Neural cell (in vitro differentiated cells): ENCODE measurements at regions not wholly inside any gene's neighbourhood (a gene's known extent, or its start where the extent isn't known, plus 50 kb on each side); places are given as distances from the start of the nearest gene placed in this dataset.

ENCODE experiments used
- H2AFZ ChIP-seq: fragments of 200-600, 300-800 bp; sonication (generic), shearing (Covaris generic); 2 replicates; pipeline ENCODE4 v1.6.0; 2014; ENCODE audit warnings: low read depth, mild to moderate bottlenecking, antibody characterized with exemption, low read length, moderate library complexity
- H3F3A ChIP-seq: fragments of 200-600 bp; shearing (Covaris generic); 2 replicates; pipeline ENCODE4 v1.6.1; 2016; ENCODE audit warnings: mild to moderate bottlenecking, moderate library complexity, mixed read lengths, antibody characterized with exemption, low read length; ENCODE audit not compliant: insufficient read depth, poor library complexity, severe bottlenecking
- H3K27ac ChIP-seq: fragments of 200-600, 300-800 bp; sonication (generic), shearing (Covaris generic); 2 replicates; pipeline ENCODE4 v1.5.1; 2014; ENCODE audit warnings: mild to moderate bottlenecking, low read length, moderate library complexity
- H3K27me3 ChIP-seq: fragments of 300-800, 200-600 bp; sonication (generic), shearing (Covaris generic); 2 replicates; pipeline ENCODE4 v1.6.0; 2014; ENCODE audit warnings: mild to moderate bottlenecking, low read depth, low read length, moderate library complexity; ENCODE audit not compliant: insufficient read depth
- H3K36me3 ChIP-seq: fragments of 300-800, 200-600 bp; sonication (generic), shearing (Covaris generic); 2 replicates; pipeline ENCODE4 v1.5.1; 2014; ENCODE audit warnings: mild to moderate bottlenecking, antibody characterized with exemption, low read length, moderate library complexity; ENCODE audit not compliant: insufficient read depth
- H3K4me2 ChIP-seq: fragments of 300-800, 200-600 bp; sonication (generic), shearing (Covaris generic); 2 replicates; pipeline ENCODE4 v1.6.0; 2014; ENCODE audit warnings: mild to moderate bottlenecking, low read length
- H3K4me3 ChIP-seq: fragments of 300-800, 200-600 bp; sonication (generic), shearing (Covaris generic); 2 replicates; pipeline ENCODE4 v1.5.1; 2014; ENCODE audit warnings: mild to moderate bottlenecking, low read length, moderate library complexity
- H3K79me2 ChIP-seq: fragments of 200-600 bp; shearing (Covaris generic); replicated peaks from 2 replicates; pipeline ENCODE4 v1.6.0; 2014; ENCODE audit warnings: mild to moderate bottlenecking, low read length, moderate library complexity; ENCODE audit not compliant: insufficient read depth
- H3K9ac ChIP-seq: fragments of 300-800, 200-600 bp; sonication (generic), shearing (Covaris generic); 2 replicates; pipeline ENCODE4 v1.6.1; 2016; ENCODE audit warnings: mild to moderate bottlenecking, low read length, mixed read lengths
- H3K9me2 ChIP-seq: fragments of 200-600 bp; shearing (Covaris generic); 2 replicates; pipeline ENCODE4 v1.6.1; 2016; ENCODE audit warnings: mild to moderate bottlenecking, low read length, mixed read lengths; ENCODE audit not compliant: insufficient read depth
- H3K9me3 ChIP-seq: fragments of 200-600, 300-800 bp; sonication (generic), shearing (Covaris generic); 2 replicates; pipeline ENCODE4 v1.6.1; 2016; ENCODE audit warnings: mild to moderate bottlenecking, mixed run types, low read length, moderate library complexity, mixed read lengths
- H4K20me1 ChIP-seq: fragments of 200-600 bp; shearing (Covaris generic); 2 replicates; pipeline ENCODE4 v1.6.1; 2016; ENCODE audit warnings: mild to moderate bottlenecking, mixed run types; ENCODE audit not compliant: insufficient read depth
- EP300 ChIP-seq: fragments of 450-650 bp; conservative IDR thresholded peaks from 2 replicates; pipeline ENCODE4 v1.6.1; 2014; ENCODE audit warnings: antibody characterized with exemption, mild to moderate bottlenecking, moderate library complexity; ENCODE audit not compliant: poor library complexity, severe bottlenecking
- EZH2 ChIP-seq: fragments of 200-600, 300-800 bp; shearing (Covaris generic), sonication (generic); IDR thresholded peaks from 2 replicates; pipeline ENCODE4 v1.6.1; 2014; ENCODE audit warnings: antibody characterized with exemption, low read length, borderline replicate concordance, mild to moderate bottlenecking; ENCODE audit not compliant: insufficient read depth, poor library complexity, severe bottlenecking
- MXI1 ChIP-seq: fragments of 450-650 bp; conservative IDR thresholded peaks from 2 replicates; pipeline ENCODE4 v1.6.1; 2014; ENCODE audit warnings: antibody characterized with exemption, mild to moderate bottlenecking; ENCODE audit not compliant: poor library complexity, severe bottlenecking
- POLR2AphosphoS5 ChIP-seq: IDR thresholded peaks from 2 replicates; pipeline ENCODE4 v1.6.1; 2012
- RAD21 ChIP-seq: fragments of 450-650 bp; conservative IDR thresholded peaks from 2 replicates; pipeline ENCODE4 v1.6.1; 2014; ENCODE audit warnings: antibody characterized with exemption, mild to moderate bottlenecking, moderate library complexity
- SMC3 ChIP-seq: fragments of 450-650 bp; conservative IDR thresholded peaks from 2 replicates; pipeline ENCODE4 v1.6.1; 2014; ENCODE audit warnings: antibody characterized with exemption, mild to moderate bottlenecking, moderate library complexity; ENCODE audit not compliant: poor library complexity
- TAF1 ChIP-seq: IDR thresholded peaks from 2 replicates; pipeline ENCODE4 v1.6.1; 2012; ENCODE audit warnings: low read depth
- TF ChIP-seq, protein P1 (sequence below): fragments of 450-650 bp; IDR thresholded peaks from 2 replicates; pipeline ENCODE4 v1.5.1; 2014; ENCODE audit warnings: antibody characterized with exemption, mild to moderate bottlenecking, moderate library complexity; ENCODE audit not compliant: poor library complexity, severe bottlenecking
- TF ChIP-seq, protein P2 (sequence below): IDR thresholded peaks from 2 replicates; pipeline ENCODE4 v1.6.1; 2012; ENCODE audit warnings: borderline replicate concordance

- H2AFZ ChIP-seq = no peak overlapping the region
- H3K4me2 ChIP-seq = no peak overlapping the region
- no peak overlapping the region for H3K27ac ChIP-seq
- no peaks in the 10 kb centered on the region for H3K9me2 ChIP-seq
- H3K27me3 ChIP-seq = no peaks in the 10 kb centered on the region
- H4K20me1 ChIP-seq = no peaks in the 10 kb centered on the region
- H3K9ac ChIP-seq = no peak overlapping the region
- H3K9me3 ChIP-seq = no peaks in the 10 kb centered on the region
- H3K4me3 ChIP-seq = no peak overlapping the region
- no peak for TF ChIP-seq SMC3
- no peak for TF ChIP-seq POLR2AphosphoS5
- TF ChIP-seq, protein P1, sequence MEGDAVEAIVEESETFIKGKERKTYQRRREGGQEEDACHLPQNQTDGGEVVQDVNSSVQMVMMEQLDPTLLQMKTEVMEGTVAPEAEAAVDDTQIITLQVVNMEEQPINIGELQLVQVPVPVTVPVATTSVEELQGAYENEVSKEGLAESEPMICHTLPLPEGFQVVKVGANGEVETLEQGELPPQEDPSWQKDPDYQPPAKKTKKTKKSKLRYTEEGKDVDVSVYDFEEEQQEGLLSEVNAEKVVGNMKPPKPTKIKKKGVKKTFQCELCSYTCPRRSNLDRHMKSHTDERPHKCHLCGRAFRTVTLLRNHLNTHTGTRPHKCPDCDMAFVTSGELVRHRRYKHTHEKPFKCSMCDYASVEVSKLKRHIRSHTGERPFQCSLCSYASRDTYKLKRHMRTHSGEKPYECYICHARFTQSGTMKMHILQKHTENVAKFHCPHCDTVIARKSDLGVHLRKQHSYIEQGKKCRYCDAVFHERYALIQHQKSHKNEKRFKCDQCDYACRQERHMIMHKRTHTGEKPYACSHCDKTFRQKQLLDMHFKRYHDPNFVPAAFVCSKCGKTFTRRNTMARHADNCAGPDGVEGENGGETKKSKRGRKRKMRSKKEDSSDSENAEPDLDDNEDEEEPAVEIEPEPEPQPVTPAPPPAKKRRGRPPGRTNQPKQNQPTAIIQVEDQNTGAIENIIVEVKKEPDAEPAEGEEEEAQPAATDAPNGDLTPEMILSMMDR = no peak
- no peak for TF ChIP-seq TAF1
- no peaks in the 10 kb centered on the region for H3K36me3 ChIP-seq
- no peaks in the 10 kb centered on the region for H3F3A ChIP-seq
- H3K79me2 ChIP-seq = no peaks in the 10 kb centered on the region
These were observed 423.0 kb downstream of the BRD1 start for GRCh38 chr22:49404576-49405241.

GRCh38 chr22:49404020-49404419, 423.7 kb downstream of the BRD1 start:
- no peaks in the 10 kb centered on the region for H3K36me3 ChIP-seq
- H3F3A ChIP-seq = no peaks in the 10 kb centered on the region
- no peak overlapping the region for H3K27ac ChIP-seq
- no peaks in the 10 kb centered on the region for H3K27me3 ChIP-seq
- H3K79me2 ChIP-seq = no peaks in the 10 kb centered on the region
- TF ChIP-seq TAF1 (no peak), POLR2AphosphoS5 (no peak), EP300 (no peak), RAD21 (no peak), EZH2 (no peak), MXI1 (no peak), SMC3 (no peak)
- TF ChIP-seq, protein P2, sequence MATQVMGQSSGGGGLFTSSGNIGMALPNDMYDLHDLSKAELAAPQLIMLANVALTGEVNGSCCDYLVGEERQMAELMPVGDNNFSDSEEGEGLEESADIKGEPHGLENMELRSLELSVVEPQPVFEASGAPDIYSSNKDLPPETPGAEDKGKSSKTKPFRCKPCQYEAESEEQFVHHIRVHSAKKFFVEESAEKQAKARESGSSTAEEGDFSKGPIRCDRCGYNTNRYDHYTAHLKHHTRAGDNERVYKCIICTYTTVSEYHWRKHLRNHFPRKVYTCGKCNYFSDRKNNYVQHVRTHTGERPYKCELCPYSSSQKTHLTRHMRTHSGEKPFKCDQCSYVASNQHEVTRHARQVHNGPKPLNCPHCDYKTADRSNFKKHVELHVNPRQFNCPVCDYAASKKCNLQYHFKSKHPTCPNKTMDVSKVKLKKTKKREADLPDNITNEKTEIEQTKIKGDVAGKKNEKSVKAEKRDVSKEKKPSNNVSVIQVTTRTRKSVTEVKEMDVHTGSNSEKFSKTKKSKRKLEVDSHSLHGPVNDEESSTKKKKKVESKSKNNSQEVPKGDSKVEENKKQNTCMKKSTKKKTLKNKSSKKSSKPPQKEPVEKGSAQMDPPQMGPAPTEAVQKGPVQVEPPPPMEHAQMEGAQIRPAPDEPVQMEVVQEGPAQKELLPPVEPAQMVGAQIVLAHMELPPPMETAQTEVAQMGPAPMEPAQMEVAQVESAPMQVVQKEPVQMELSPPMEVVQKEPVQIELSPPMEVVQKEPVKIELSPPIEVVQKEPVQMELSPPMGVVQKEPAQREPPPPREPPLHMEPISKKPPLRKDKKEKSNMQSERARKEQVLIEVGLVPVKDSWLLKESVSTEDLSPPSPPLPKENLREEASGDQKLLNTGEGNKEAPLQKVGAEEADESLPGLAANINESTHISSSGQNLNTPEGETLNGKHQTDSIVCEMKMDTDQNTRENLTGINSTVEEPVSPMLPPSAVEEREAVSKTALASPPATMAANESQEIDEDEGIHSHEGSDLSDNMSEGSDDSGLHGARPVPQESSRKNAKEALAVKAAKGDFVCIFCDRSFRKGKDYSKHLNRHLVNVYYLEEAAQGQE = no peak
- TF ChIP-seq, protein P1 = no peak
- H3K4me3 ChIP-seq = no peak overlapping the region
- H3K9me2 ChIP-seq = no peaks in the 10 kb centered on the region
- no peak overlapping the region for H3K9ac ChIP-seq
- no peak overlapping the region for H3K4me2 ChIP-seq
- no peaks in the 10 kb centered on the region for H3K9me3 ChIP-seq
- no peak overlapping the region for H2AFZ ChIP-seq
- no peaks in the 10 kb centered on the region for H4K20me1 ChIP-seq
